Neural progenitor cell (in vitro differentiated cells): ENCODE measurements at regions not wholly inside any gene's neighbourhood (a gene's known extent, or its start where the extent isn't known, plus 50 kb on each side); places are given as distances from the start of the nearest gene placed in this dataset.

Experiments used
- CTCF ChIP-seq: fragments of 200-600 bp; sonication (generic); IDR thresholded peaks from 2 replicates; pipeline ENCODE4 v1.5.1; 2017; ENCODE audit warnings: antibody characterized with exemption, mild to moderate bottlenecking
- EZH2 ChIP-seq: fragments of 200-600 bp; sonication (generic); IDR thresholded peaks from 2 replicates; pipeline ENCODE4 v1.6.1; 2017; ENCODE audit warnings: antibody characterized with exemption, mild to moderate bottlenecking, moderate library complexity

GRCh38 chr1:118459871-118460270 lies 274.8 kb upstream of the SPAG17 start:
- TF ChIP-seq CTCF (no peak), EZH2 (no peak)
